PC-9 (cell line): ENCODE measurements at regions not wholly inside any gene's neighbourhood (a gene's known extent, or its start where the extent isn't known, plus 50 kb on each side); places are given as distances from the start of the nearest gene placed in this dataset.
"Not testable (repeated sequence)": the region's sequence is repeated elsewhere in the genome, so short reads cannot be mapped to it uniquely, and the experiment has no call there.

Experiments used
- BruUV-seq: library from RNA; stranded (reverse); fragments of 400-500 nt; replicated peaks from 2 replicates; lab custom pipeline; 2021; lab: Mats Ljungman, UMichigan
- CTCF ChIA-PET: fragments of 300-600 bp; sonication (Branson Sonifier 250); formaldehyde crosslinking; loops from one replicate; lab custom pipeline; 2022; ENCODE audit warnings: antibody characterized with exemption; lab: Charles Lee
- POLR2A ChIA-PET: fragments of 300-600 bp; sonication (Branson Sonifier 250); formaldehyde crosslinking; loops from one replicate; lab custom pipeline; 2022; ENCODE audit warnings: antibody characterized with exemption; ENCODE audit not compliant: unreplicated experiment; lab: Charles Lee
- DNase-seq, 2 experiments: peaks; one replicate each; pipeline versions ENCODE4 v3.0.0 to v3.0.0-alpha.2; 2015 to 2022; ENCODE audit warnings: mixed read lengths in 1 of 2
- H2AFZ ChIP-seq: fragments of 200-600 bp; sonication (generic); 2 replicates; pipeline ENCODE4 v1.8.1; 2017; ENCODE audit warnings: antibody characterized with exemption
- H3F3A ChIP-seq: fragments of 200-600 bp; sonication (generic); 2 replicates; pipeline ENCODE4 v1.8.1; 2017; ENCODE audit warnings: antibody characterized with exemption, mild to moderate bottlenecking, low read depth; ENCODE audit not compliant: insufficient read depth
- H3K27ac ChIP-seq: fragments of 200-600 bp; sonication (generic); 2 replicates; pipeline ENCODE4 v1.6.1; 2016; ENCODE audit warnings: mixed run types
- H3K27me3 ChIP-seq: fragments of 200-600 bp; sonication (generic); 2 replicates; pipeline ENCODE4 v1.6.1; 2016; ENCODE audit warnings: low read depth, mixed run types; ENCODE audit not compliant: insufficient read depth
- H3K36me3 ChIP-seq: fragments of 200-600 bp; sonication (generic); 2 replicates; pipeline ENCODE4 v1.6.1; 2016; ENCODE audit warnings: low read depth, mixed run types
- H3K4me1 ChIP-seq: fragments of 200-600 bp; sonication (generic); replicated peaks from 2 replicates; pipeline ENCODE4 v1.6.1; 2016; ENCODE audit warnings: mixed run types; ENCODE audit not compliant: insufficient read depth
- H3K4me2 ChIP-seq: fragments of 200-600 bp; sonication (generic); 2 replicates; pipeline ENCODE4 v1.6.1; 2017; ENCODE audit warnings: mixed run types
- H3K4me3 ChIP-seq: fragments of 200-600 bp; sonication (generic); 2 replicates; pipeline ENCODE4 v1.6.1; 2016; ENCODE audit warnings: mixed run types
- H3K79me2 ChIP-seq: fragments of 200-600 bp; sonication (generic); 2 replicates; pipeline ENCODE4 v1.6.1; 2017; ENCODE audit warnings: low read depth, mixed run types
- H3K9me2 ChIP-seq: fragments of 200-600 bp; sonication (generic); 2 replicates; pipeline ENCODE4 v1.8.1; 2017; ENCODE audit warnings: mild to moderate bottlenecking; ENCODE audit not compliant: insufficient read depth
- H3K9me3 ChIP-seq: fragments of 200-600 bp; sonication (generic); 2 replicates; pipeline ENCODE4 v1.8.1; 2016; ENCODE audit warnings: low read depth; ENCODE audit not compliant: insufficient read depth
- H4K20me1 ChIP-seq: fragments of 200-600 bp; sonication (generic); 2 replicates; pipeline ENCODE4 v1.8.1; 2017; ENCODE audit not compliant: insufficient read depth
- CTCF ChIP-seq: fragments of 200-600 bp; sonication (generic); conservative IDR thresholded peaks from 2 replicates; pipeline ENCODE4 v1.6.1; 2017; ENCODE audit warnings: mixed run types, antibody characterized with exemption, mild to moderate bottlenecking, moderate library complexity
- EZH2 ChIP-seq: fragments of 200-600 bp; sonication (generic); IDR thresholded peaks from 2 replicates; pipeline ENCODE4 v1.8.0; 2017; ENCODE audit warnings: antibody characterized with exemption, low read depth
- intact Hi-C: fragments of 100-400 bp; cut with micrococcal nuclease; formaldehyde crosslinking; loops from one replicate; pipeline ENCODE4 v1.10.0; 2022; ENCODE audit not compliant: unreplicated experiment

GRCh38 chr15:53923741-53924140, 54.5 kb upstream of the UNC13C start:
- CTCF ChIA-PET: not testable (repeated sequence)

GRCh38 chr15:53918180-53919079, 59.8 kb upstream of the UNC13C start:
- no TSS peak for BruUV-seq
- CTCF ChIA-PET: no interaction called here
- no peaks in the 10 kb centered on the region for H3K9me3 ChIP-seq

More at GRCh38 chr15:53923741-53924140, 54.5 kb upstream of the UNC13C start:
- H2AFZ ChIP-seq, H3K27me3 ChIP-seq, H3K4me2 ChIP-seq, H3K9me2 ChIP-seq, intact Hi-C loops, H3K4me1 ChIP-seq, POLR2A ChIA-PET, H3K4me3 ChIP-seq, H3K9me3 ChIP-seq, H3F3A ChIP-seq, BruUV-seq, H4K20me1 ChIP-seq, H3K79me2 ChIP-seq, H3K36me3 ChIP-seq, DNase-seq, H3K27ac ChIP-seq: not testable (repeated sequence)

GRCh38 chr15:53917109-53917508, 61.1 kb upstream of the UNC13C start:
- BruUV-seq: no TSS peak
- H3K4me2 ChIP-seq: no peak overlapping the region
- H3F3A ChIP-seq: no peaks in the 10 kb centered on the region
- H3K27me3 ChIP-seq: no peaks in the 10 kb centered on the region
- POLR2A ChIA-PET: no interaction called here
- no peaks in the 10 kb centered on the region for H4K20me1 ChIP-seq
- no peak overlapping the region for H3K4me3 ChIP-seq
- H3K36me3 ChIP-seq: no peaks in the 10 kb centered on the region
- DNase-seq: no peak
- no peaks in the 10 kb centered on the region for H3K79me2 ChIP-seq
- CTCF ChIA-PET: no interaction called here
- intact Hi-C loops: no loop called here
- no peak overlapping the region for H3K27ac ChIP-seq
- no peaks in the 10 kb centered on the region for H3K9me3 ChIP-seq
- no peaks in the 10 kb centered on the region for H3K4me1 ChIP-seq
- TF ChIP-seq CTCF: no peak
- TF ChIP-seq EZH2: no peak
- H2AFZ ChIP-seq: no peak overlapping the region
- no peaks in the 10 kb centered on the region for H3K9me2 ChIP-seq

More at GRCh38 chr15:53918180-53919079, 59.8 kb upstream of the UNC13C start:
- POLR2A ChIA-PET: no interaction called here
- no peak overlapping the region for H3K4me3 ChIP-seq
- H3K27me3 ChIP-seq: no peaks in the 10 kb centered on the region
- no peaks in the 10 kb centered on the region for H3F3A ChIP-seq
- no peaks in the 10 kb centered on the region for H3K36me3 ChIP-seq
- TF ChIP-seq CTCF: no peak
- no peak for TF ChIP-seq EZH2
- no peak overlapping the region for H3K4me2 ChIP-seq
- no peak overlapping the region for H3K27ac ChIP-seq
- intact Hi-C loops: no loop called here
- no peaks in the 10 kb centered on the region for H4K20me1 ChIP-seq
- H3K9me2 ChIP-seq: no peaks in the 10 kb centered on the region
- DNase-seq: no peak
- H3K79me2 ChIP-seq: no peaks in the 10 kb centered on the region
- no peaks in the 10 kb centered on the region for H3K4me1 ChIP-seq
- no peak overlapping the region for H2AFZ ChIP-seq
